Activated T-cell treated with anti-CD3 and anti-CD28 coated beads, Interleukin-2, amount 50 U/mL, for 72 hours (primary cell): ENCODE measurements at regions not wholly inside any gene's neighbourhood (a gene's known extent, or its start where the extent isn't known, plus 50 kb on each side); places are given as distances from the start of the nearest gene placed in this dataset.

Source experiments
- ATAC-seq, 2 donors: fragments of 150-1000 bp; cut with Tn5 transposase; replicated peaks in 1 of 2; 2 replicates each; pipeline ENCODE4 v1.10.0; 2021; ENCODE audit warnings: moderate library complexity in 2 of 2, mild to moderate bottlenecking in 1 of 2
- DNase-seq, 2 donors: peaks; one replicate each; pipeline ENCODE4 v3.0.0; 2021 to 2022; ENCODE audit warnings: mixed read lengths in 1 of 2
- H3K27ac Mint-ChIP-seq: one replicate; pipeline ENCODE4 v1.8.0; 2022; ENCODE audit warnings: mild to moderate bottlenecking, moderate library complexity, mixed read lengths
- H3K27me3 Mint-ChIP-seq: one replicate; pipeline ENCODE4 v1.8.0; 2022; ENCODE audit warnings: low read depth, mixed read lengths
- H3K36me3 Mint-ChIP-seq, 2 donors: one replicate each; pipeline ENCODE4 v1.8.0; 2022; ENCODE audit warnings: mixed read lengths in 2 of 2, mild to moderate bottlenecking in 1 of 2; ENCODE audit not compliant: insufficient read depth in 2 of 2
- H3K4me1 Mint-ChIP-seq: one replicate; pipeline ENCODE4 v1.8.0; 2022; ENCODE audit warnings: low read depth, mixed read lengths
- H3K4me3 Mint-ChIP-seq, 2 donors: one replicate each; pipeline ENCODE4 v1.8.0; 2022; ENCODE audit warnings: mild to moderate bottlenecking in 2 of 2, mixed read lengths in 2 of 2, moderate library complexity in 2 of 2
- H3K9me3 Mint-ChIP-seq, 2 donors: one replicate each; pipeline ENCODE4 v1.8.0; 2022; ENCODE audit warnings: mixed read lengths in 2 of 2

- Mint-ChIP-seq H3K36me3 (no peaks in the 10 kb centered on the region), H3K27me3 (peaks cover 42% of the 10 kb centered on the region), H3K27ac (no peak overlapping the region), H3K4me3 (no peak overlapping the region), H3K4me1 (peaks cover 13% of the 10 kb centered on the region), H3K9me3 (no peaks in the 10 kb centered on the region)
- no peak for ATAC-seq
- no peak for DNase-seq
Observed at GRCh38 chr21:38597421-38597820, 99.1 kb upstream of the ERG start.

GRCh38 chr21:38598413-38598812 lies 100.1 kb upstream of the ERG start:
- Mint-ChIP-seq H3K27ac (no peak overlapping the region), H3K36me3 (no peaks in the 10 kb centered on the region), H3K27me3 (peaks cover 35% of the 10 kb centered on the region), H3K4me1 (peaks cover 13% of the 10 kb centered on the region), H3K9me3 (no peaks in the 10 kb centered on the region), H3K4me3 (no peak overlapping the region)
- ATAC-seq (no peak), DNase-seq (no peak)

GRCh38 chr21:38599381-38599975 lies 101.2 kb upstream of the ERG start:
- Mint-ChIP-seq H3K27me3 (peaks cover 27% of the 10 kb centered on the region), H3K36me3 (no peaks in the 10 kb centered on the region), H3K4me1 (peaks cover 13% of the 10 kb centered on the region), H3K27ac (no peak overlapping the region), H3K4me3 (no peak overlapping the region), H3K9me3 (no peaks in the 10 kb centered on the region)
- ATAC-seq = no peak
- no peak for DNase-seq

- peaks cover 13% of the 10 kb centered on the region for H3K4me1 Mint-ChIP-seq
- ATAC-seq (no peak), DNase-seq (no peak)
- no peaks in the 10 kb centered on the region for H3K9me3 Mint-ChIP-seq
- no peaks in the 10 kb centered on the region for H3K36me3 Mint-ChIP-seq
- peaks cover 21% of the 10 kb centered on the region for H3K27me3 Mint-ChIP-seq
- no peak overlapping the region for H3K27ac Mint-ChIP-seq
- H3K4me3 Mint-ChIP-seq = no peak overlapping the region
Observed at GRCh38 chr21:38600106-38600505, 101.8 kb upstream of the ERG start.

- no peaks in the 10 kb centered on the region for H3K4me1 Mint-ChIP-seq
- H3K36me3 Mint-ChIP-seq = no peaks in the 10 kb centered on the region
- peaks cover 12% of the 10 kb centered on the region for H3K27me3 Mint-ChIP-seq
- ATAC-seq (no peak), DNase-seq (no peak)
- no peak overlapping the region for H3K4me3 Mint-ChIP-seq
- no peaks in the 10 kb centered on the region for H3K9me3 Mint-ChIP-seq
- no peak overlapping the region for H3K27ac Mint-ChIP-seq
Observed at GRCh38 chr21:38605236-38605635, 107.0 kb upstream of the ERG start.

GRCh38 chr21:38609580-38609979 lies 111.3 kb upstream of the ERG start:
- H3K4me3 Mint-ChIP-seq = no peak overlapping the region
- no peaks in the 10 kb centered on the region for H3K4me1 Mint-ChIP-seq
- peaks cover 18% of the 10 kb centered on the region for H3K27me3 Mint-ChIP-seq
- H3K27ac Mint-ChIP-seq = no peak overlapping the region
- no peak for ATAC-seq
- no peak for DNase-seq
- no peaks in the 10 kb centered on the region for H3K9me3 Mint-ChIP-seq
- no peaks in the 10 kb centered on the region for H3K36me3 Mint-ChIP-seq

GRCh38 chr21:38610623-38611251 lies 112.5 kb upstream of the ERG start:
- Mint-ChIP-seq H3K27me3 (peaks cover 18% of the 10 kb centered on the region), H3K4me1 (no peaks in the 10 kb centered on the region), H3K27ac (no peak overlapping the region), H3K4me3 (no peak overlapping the region), H3K36me3 (no peaks in the 10 kb centered on the region), H3K9me3 (peaks cover 0 to under 1% of the 10 kb centered on the region in 2 donors)
- DNase-seq = no peak
- ATAC-seq = no peak

- no peak overlapping the region for H3K27ac Mint-ChIP-seq
- H3K4me1 Mint-ChIP-seq = no peaks in the 10 kb centered on the region
- no peak for ATAC-seq
- H3K27me3 Mint-ChIP-seq = peaks cover 18% of the 10 kb centered on the region
- no peak overlapping the region for H3K4me3 Mint-ChIP-seq
- H3K36me3 Mint-ChIP-seq = no peaks in the 10 kb centered on the region
- no peak for DNase-seq
- H3K9me3 Mint-ChIP-seq = peaks cover 2 to 3% of the 10 kb centered on the region in 2 donors
Observed at GRCh38 chr21:38611277-38611676, 113.0 kb upstream of the ERG start.

GRCh38 chr21:38613686-38614085 lies 115.4 kb upstream of the ERG start:
- no peaks in the 10 kb centered on the region for H3K4me1 Mint-ChIP-seq
- peaks cover 2 to 3% of the 10 kb centered on the region in 2 donors for H3K9me3 Mint-ChIP-seq

GRCh38 chr21:38614558-38614957 lies 116.3 kb upstream of the ERG start:
- H3K27me3 Mint-ChIP-seq = peaks cover 23% of the 10 kb centered on the region
- no peaks in the 10 kb centered on the region for H3K4me1 Mint-ChIP-seq
- peaks cover 2 to 3% of the 10 kb centered on the region in 2 donors for H3K9me3 Mint-ChIP-seq
- H3K36me3 Mint-ChIP-seq = no peaks in the 10 kb centered on the region
- no peak overlapping the region for H3K27ac Mint-ChIP-seq
- DNase-seq (no peak), ATAC-seq (no peak)
- H3K4me3 Mint-ChIP-seq = no peak overlapping the region

More at GRCh38 chr21:38613686-38614085, 115.4 kb upstream of the ERG start:
- DNase-seq (no peak), ATAC-seq (no peak)
- Mint-ChIP-seq H3K27ac (no peak overlapping the region), H3K4me3 (no peak overlapping the region), H3K27me3 (peaks cover 27% of the 10 kb centered on the region), H3K36me3 (no peaks in the 10 kb centered on the region)

GRCh38 chr21:38619480-38619879 lies 121.2 kb upstream of the ERG start:
- ATAC-seq (no peak), DNase-seq (no peak)
- no peaks in the 10 kb centered on the region for H3K4me1 Mint-ChIP-seq
- peaks cover 2 to 3% of the 10 kb centered on the region in 2 donors for H3K9me3 Mint-ChIP-seq
- no peaks in the 10 kb centered on the region for H3K36me3 Mint-ChIP-seq
- H3K4me3 Mint-ChIP-seq = no peak overlapping the region
- H3K27ac Mint-ChIP-seq = no peak overlapping the region
- peaks cover 9% of the 10 kb centered on the region for H3K27me3 Mint-ChIP-seq

- H3K4me3 Mint-ChIP-seq = no peak overlapping the region
- peaks cover 2 to 3% of the 10 kb centered on the region in 2 donors for H3K9me3 Mint-ChIP-seq
- peaks cover 9% of the 10 kb centered on the region for H3K27me3 Mint-ChIP-seq
- no peaks in the 10 kb centered on the region for H3K36me3 Mint-ChIP-seq
- DNase-seq (no peak), ATAC-seq (no peak)
- no peak overlapping the region for H3K27ac Mint-ChIP-seq
- H3K4me1 Mint-ChIP-seq = no peaks in the 10 kb centered on the region
Observed at GRCh38 chr21:38619992-38620479, 121.8 kb upstream of the ERG start.

- Mint-ChIP-seq H3K4me1 (no peaks in the 10 kb centered on the region), H3K27ac (no peak overlapping the region), H3K9me3 (peaks cover 0 to under 1% of the 10 kb centered on the region in 2 donors), H3K27me3 (peaks cover 9% of the 10 kb centered on the region), H3K4me3 (no peak overlapping the region), H3K36me3 (no peaks in the 10 kb centered on the region)
- no peak for DNase-seq
- no peak for ATAC-seq
Observed at GRCh38 chr21:38621132-38621531, 122.9 kb upstream of the ERG start.
